ENCODE measurements at regions not wholly inside any gene's neighbourhood (a gene's known extent, or its start where the extent isn't known, plus 50 kb on each side); places are given as distances from the start of the nearest gene placed in this dataset.

DNA sequence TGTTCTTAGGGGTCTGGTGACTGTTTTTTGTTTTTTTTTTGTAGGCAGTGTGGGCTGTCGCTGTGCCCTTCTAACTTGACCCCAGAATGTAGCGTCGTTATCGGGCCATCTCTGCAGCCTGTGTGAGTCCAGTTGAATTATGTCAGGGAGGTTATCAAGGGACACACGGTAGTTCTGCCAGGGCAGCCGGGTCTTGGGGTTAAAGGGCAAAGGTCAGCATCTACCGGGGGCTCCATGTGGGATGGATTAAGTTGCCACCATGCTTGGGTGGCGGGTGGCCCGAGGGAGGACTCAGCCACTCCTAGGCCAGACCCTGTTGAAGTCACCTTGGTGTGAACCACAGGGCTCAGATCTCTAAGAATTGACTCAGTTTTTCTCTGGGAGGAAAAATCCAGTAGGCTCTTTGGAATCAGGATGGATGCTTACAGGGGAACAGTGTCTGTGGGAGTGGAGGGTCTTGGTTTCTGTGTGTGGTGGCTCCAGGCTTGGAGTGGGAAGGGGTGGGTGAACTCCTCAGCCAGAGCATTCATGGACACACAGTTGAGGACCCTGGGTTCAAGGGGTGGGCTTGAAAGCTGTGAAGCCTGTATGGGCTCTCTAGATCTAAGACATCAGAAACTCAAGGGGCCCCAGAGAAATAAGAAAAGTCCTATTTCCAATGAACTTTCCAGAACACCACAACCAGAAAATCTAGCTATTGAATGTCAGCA lies 191.7 kb downstream of the IRF8 start:
- no peak overlapping the region for H3K27ac ChIP-seq

DNA sequence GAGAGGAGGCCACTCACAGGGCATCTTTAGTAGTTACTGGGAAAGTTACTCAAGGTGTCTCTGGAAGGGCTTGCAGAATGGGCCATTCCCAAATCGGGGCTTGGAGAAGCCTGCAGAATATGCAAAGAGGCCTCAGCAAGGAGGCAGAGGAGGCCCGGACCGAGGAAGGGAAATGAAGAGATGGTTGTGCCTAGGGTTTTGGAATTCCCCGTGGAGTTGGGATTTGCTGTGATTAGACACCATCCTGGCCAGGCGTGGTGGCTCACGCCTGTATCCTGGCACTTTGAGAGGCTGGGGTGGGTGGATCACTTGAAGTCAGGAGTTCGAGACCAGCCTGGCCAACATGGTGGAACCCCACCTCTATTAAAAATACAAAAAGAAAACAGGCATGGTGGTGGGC lies 193.0 kb downstream of the IRF8 start:
- TF ChIP-seq, protein P1, sequence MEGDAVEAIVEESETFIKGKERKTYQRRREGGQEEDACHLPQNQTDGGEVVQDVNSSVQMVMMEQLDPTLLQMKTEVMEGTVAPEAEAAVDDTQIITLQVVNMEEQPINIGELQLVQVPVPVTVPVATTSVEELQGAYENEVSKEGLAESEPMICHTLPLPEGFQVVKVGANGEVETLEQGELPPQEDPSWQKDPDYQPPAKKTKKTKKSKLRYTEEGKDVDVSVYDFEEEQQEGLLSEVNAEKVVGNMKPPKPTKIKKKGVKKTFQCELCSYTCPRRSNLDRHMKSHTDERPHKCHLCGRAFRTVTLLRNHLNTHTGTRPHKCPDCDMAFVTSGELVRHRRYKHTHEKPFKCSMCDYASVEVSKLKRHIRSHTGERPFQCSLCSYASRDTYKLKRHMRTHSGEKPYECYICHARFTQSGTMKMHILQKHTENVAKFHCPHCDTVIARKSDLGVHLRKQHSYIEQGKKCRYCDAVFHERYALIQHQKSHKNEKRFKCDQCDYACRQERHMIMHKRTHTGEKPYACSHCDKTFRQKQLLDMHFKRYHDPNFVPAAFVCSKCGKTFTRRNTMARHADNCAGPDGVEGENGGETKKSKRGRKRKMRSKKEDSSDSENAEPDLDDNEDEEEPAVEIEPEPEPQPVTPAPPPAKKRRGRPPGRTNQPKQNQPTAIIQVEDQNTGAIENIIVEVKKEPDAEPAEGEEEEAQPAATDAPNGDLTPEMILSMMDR (conservative IDR thresholded peaks at IDR 0.05) = no peak
- TF ChIP-seq ZFX (IDR thresholded peaks at IDR 0.05) = no peak
- no peak overlapping the region for H3K27ac ChIP-seq

More for the DNA sequence above, 191.7 kb downstream of the IRF8 start:
- TF ChIP-seq, protein P1 (conservative IDR thresholded peaks at IDR 0.05) = no peak
- no peak for TF ChIP-seq ZFX (IDR thresholded peaks at IDR 0.05)

DNA sequence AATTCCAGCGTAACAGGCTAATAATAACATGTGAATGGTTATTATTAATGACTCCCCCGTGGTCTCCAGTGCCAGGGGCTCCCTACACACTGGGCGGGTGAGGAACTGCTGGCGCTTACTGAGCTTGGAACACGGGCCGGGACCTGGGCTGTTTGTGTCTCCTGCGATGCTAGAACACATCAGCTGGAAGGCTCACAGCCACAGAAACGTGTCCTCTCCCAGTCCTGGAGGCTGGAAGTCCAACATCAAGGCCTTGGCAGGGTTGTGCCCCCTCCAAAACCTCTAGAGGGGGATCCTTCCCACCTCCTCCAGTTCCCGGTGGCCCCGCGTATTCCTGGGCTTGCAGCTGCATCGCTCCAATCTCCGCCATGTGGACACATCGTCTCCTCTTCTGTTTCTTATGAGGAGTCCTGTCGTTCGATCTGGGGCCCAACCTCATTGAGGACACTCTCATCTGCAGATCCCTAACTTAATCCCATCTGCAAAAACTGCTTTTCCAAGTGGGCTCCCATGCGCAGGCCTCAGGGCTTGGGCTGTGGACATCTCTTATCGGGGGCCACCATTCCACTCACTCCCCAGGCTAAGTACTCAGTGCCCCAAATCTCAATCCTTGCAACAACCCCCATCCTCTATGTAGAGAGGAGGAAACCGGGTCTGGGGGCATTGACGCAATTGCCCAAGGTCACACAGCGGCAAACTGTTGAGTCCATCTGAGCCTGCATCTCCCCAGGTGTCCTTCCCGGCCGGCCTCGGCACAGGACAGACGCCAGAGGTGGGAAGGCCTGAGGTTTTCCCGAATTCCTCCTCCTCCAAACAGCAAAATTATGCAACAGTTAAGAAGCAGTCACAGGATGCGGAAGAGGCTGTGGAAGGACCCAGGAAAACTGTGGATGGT lies 193.9 kb downstream of the IRF8 start:
- no peak overlapping the region for H3K27ac ChIP-seq
- TF ChIP-seq, protein P1 (conservative IDR thresholded peaks at IDR 0.05) = no peak
- no peak for TF ChIP-seq ZFX (IDR thresholded peaks at IDR 0.05)

DNA sequence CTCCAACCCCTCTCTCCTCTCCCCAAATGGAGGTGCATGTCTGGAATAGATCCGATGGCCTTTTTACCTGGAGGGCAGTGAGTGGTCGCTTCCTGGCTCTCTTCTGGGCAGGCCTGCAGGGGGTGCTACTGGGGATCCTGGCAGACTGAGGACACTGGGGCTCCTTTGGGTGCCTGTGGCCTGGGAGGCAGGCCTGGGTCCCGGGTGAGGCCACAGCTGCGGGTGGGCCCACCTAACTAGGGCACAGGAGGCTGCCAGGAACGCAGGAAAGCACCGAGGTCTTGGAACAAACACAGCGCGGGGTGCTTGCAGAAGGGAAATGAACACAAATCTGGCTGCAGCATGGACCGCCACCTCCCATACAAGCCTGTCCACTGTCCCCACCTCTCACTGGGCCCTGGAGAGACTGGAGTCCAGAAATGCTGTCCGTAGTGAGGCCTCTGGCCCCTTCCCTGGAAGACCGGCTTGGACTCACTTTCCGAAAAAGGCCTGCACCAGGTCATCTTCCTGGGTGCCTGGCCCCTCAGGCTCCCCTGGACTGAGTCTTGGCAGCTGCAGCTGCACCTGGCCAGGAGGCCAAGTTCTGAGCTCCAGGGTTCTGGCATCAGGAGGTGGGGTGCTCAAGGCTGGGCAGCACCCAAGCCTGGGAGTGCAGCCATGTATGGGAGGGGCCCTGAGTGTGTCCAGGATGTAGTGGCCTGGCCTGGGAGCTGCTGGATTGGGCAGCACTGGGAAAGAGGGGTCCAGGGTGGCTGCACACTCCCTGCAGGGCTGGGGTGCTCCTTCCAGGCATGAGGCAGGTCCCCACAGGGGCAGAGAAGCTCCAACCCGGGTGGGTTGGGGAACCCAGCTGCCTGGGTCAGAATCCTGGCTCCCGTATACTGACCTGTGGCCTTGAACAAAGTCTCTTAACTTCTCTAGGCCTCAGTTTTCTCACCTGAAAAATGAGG lies 195.1 kb downstream of the IRF8 start:
- TF ChIP-seq, protein P1 (conservative IDR thresholded peaks at IDR 0.05) = no peak
- TF ChIP-seq ZFX (IDR thresholded peaks at IDR 0.05) = no peak
- H3K27ac ChIP-seq = no peak overlapping the region

DNA sequence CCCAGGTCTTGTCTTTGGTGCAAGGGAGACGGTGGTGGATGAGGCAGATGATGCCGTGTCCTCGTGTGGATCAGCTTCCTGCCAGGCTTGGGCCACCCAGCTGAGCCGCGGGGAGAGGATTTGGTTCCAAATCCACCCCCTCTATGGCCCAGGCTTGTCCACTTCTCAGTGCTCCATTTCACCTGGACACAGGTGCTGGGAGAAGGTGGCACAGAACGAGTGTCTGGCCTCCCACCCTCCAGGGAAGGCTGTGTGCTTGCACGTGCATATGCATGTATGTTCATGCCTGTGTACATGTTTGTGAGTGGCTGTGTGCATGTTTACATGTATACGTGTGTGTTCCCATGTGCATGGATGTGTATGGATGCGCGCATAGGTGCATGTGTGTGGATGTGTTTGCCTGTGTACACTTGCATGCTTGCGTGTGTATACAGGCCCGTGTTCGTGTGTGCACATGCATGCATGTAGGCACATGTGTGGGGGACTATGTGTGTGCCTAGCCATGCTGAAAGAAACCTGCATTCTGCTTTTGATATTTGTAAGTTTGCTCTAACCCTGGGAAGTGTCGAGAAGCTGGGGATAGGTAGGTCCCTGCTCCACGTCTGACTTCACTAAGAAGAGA lies 196.3 kb downstream of the IRF8 start:
- no peak overlapping the region for H3K27ac ChIP-seq
- TF ChIP-seq, protein P1 (conservative IDR thresholded peaks at IDR 0.05) = no peak
- TF ChIP-seq ZFX (IDR thresholded peaks at IDR 0.05) = no peak

DNA sequence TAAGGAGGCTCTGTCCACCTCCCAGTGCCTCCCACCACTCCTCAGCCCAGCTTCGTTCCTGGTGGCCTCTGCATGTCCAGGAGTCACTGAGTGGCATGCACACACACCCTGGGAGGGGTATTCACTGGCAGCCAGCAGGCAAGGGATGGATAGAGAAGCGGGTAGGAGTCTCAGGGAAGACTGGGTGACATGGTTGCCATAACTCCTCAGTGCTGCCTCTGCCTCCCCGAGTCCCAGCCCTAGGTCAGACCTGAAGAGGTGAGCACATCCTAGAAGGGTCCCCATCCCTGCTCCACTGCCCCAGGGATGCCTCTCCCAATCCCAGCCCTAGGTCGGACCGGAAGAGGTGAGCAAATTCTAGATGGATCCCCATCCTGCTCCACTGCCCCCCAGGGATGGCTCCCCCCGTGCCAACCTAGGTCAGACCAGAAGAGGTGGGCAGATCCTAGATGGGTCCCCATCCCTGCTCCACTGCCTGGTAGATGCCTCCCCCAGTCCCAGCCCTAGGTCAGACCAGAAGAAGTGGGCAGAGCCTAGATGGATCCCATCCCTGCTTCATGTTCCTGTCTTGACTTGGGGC lies 197.0 kb downstream of the IRF8 start:
- no peak for TF ChIP-seq ZFX (IDR thresholded peaks at IDR 0.05)
- TF ChIP-seq, protein P1 (conservative IDR thresholded peaks at IDR 0.05) = no peak
- no peak overlapping the region for H3K27ac ChIP-seq

All from C4-2B (cell line).